H1 (cell line): ENCODE measurements at regions not wholly inside any gene's neighbourhood (a gene's known extent, or its start where the extent isn't known, plus 50 kb on each side); places are given as distances from the start of the nearest gene placed in this dataset.

Source experiments
- CTCF ChIP-seq, 3 experiments: IDR thresholded peaks; 1 replicate in 2 of 3; 2 replicates in 1 of 3; pipeline versions ENCODE4 v1.5.1 to v1.6.1; 2011; ENCODE audit warnings: low read length in 3 of 3, mild to moderate bottlenecking in 3 of 3, inconsistent platforms in 2 of 3, low read depth in 1 of 3, moderate library complexity in 1 of 3; ENCODE audit not compliant: insufficient read depth in 1 of 3; ENCODE audit errors: control extremely low read depth in 1 of 3
- POLR2A ChIP-seq, 2 experiments: IDR thresholded peaks; 1 replicate in 1 of 2; 2 replicates in 1 of 2; pipeline ENCODE4 v1.6.1; 2011; ENCODE audit warnings: low read depth in 2 of 2, low read length in 2 of 2, mild to moderate bottlenecking in 2 of 2; ENCODE audit errors: control extremely low read depth in 1 of 2

- TF ChIP-seq POLR2A (IDR thresholded peaks at IDR 0.05; ENCODE audit: control extremely low read depth in 1 of 2, low read depth in 2 of 2, low read length in 2 of 2) (no peak), CTCF (IDR thresholded peaks at IDR 0.05; ENCODE audit: control extremely low read depth in 1 of 3, insufficient read depth in 1 of 3, low read depth in 1 of 3, low read length in 3 of 3) (no peak)
These were observed 531.3 kb downstream of the QKI start for GRCh38 chr6:163945808-163946207.
